T47D (cell line): ENCODE measurements at regions not wholly inside any gene's neighbourhood (a gene's known extent, or its start where the extent isn't known, plus 50 kb on each side); places are given as distances from the start of the nearest gene placed in this dataset.

Experiments
- DNase-seq, 2 experiments: peaks; one replicate each; pipeline versions ENCODE4 v3.0.0 to v3.0.0-alpha.2; 2011 to 2012; ENCODE audit warnings: low read depth in 1 of 2, low spot score in 1 of 2
- JUND ChIP-seq: IDR thresholded peaks from 2 replicates; pipeline ENCODE4 v1.6.1; 2012; ENCODE audit warnings: low read depth
- in situ Hi-C: cut with HindIII; loops from 2 replicates; pipeline ENCODE4 v1.10.0; 2016; ENCODE audit warnings: low sequenced_read_pairs, low pct_unique_long_range_greater_than_20kb

- TF ChIP-seq JUND: no peak
- no peak for DNase-seq
- in situ Hi-C loops: no loop called here
These were observed 134.1 kb upstream of the C1QTNF7 start for GRCh38 chr4:15293711-15294110.

GRCh38 chr4:15294202-15294601 is 133.6 kb upstream of the C1QTNF7 start:
- in situ Hi-C loops: no loop called here
- DNase-seq: no peak

DNA sequence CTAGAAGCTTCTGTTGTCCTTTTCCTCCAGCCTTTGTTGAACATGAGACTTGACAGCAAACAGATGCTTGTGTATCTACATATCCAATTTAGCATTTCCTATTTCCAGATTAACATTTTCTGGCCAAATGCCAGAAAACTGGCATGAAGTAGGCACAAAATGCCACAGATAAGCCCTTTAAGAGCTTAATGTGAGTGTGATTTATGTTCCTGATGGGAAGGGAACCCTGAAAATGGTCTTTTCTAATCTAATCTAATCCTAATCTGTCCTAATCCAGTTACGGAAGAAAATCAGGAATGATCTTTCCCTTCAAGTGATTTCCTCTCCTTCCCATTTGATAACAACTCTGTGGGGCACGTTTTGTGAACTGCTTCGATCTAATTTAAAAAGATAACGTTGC is 133.0 kb upstream of the C1QTNF7 start:
- DNase-seq: no peak
- in situ Hi-C loops: no loop called here
- no peak for TF ChIP-seq JUND

More at GRCh38 chr4:15294202-15294601, 133.6 kb upstream of the C1QTNF7 start:
- no peak for TF ChIP-seq JUND

DNA sequence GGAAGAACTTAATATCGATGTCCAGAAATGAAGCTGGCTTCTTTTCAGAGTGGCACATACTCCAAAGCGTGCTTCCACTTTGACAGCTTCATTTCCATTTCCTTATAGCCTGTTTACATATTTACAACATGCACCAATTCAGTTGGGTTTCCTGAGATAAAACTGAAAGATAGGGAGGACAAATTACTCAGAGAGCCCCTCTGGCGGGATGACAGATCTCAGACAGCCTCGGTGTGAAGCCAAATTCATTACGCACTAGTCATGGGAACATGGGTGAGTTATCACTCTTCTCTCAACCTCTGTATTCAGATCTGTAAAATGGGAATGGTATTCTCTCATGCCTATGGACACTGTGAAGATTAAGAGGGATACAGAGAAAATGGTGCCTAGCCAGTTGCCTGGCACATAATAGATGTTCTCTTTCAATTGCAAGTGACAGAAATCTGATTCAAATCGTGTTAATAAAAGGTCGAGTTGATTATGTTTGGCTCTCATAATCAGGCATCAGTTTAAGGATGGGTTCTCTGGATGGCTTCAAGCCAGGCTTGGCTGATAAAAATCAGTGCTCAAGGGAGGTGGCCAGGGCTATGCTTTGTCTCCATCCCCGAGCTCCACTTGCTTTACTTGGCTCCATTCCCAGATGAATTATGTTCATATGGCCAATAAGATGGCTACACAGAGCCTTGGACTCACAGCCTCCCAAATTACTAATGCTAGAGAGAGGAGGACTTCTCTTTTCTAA is 132.2 kb upstream of the C1QTNF7 start:
- no peak for DNase-seq
- no peak for TF ChIP-seq JUND
- in situ Hi-C loops: no loop called here

DNA sequence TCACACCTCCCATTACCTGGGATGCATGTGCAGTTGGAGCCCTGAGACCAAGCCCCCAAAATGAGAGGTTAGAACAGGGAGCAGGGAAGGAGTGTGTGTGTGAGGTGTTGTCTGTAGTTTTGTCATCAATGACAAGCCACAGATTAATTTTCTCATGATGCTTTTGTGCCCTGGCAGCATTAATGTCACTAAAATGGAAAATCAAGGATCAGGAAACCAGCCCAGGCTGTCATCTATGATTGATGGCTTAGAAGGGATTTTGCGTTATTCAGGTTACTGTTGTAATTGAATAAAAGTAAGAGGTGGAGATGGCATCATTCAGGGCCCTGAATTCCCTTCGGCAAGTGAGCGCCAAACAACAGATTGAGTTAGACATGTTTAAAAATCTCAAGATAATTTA is 130.5 kb upstream of the C1QTNF7 start:
- no peak for TF ChIP-seq JUND
- in situ Hi-C loops: no loop called here
- DNase-seq: no peak

DNA sequence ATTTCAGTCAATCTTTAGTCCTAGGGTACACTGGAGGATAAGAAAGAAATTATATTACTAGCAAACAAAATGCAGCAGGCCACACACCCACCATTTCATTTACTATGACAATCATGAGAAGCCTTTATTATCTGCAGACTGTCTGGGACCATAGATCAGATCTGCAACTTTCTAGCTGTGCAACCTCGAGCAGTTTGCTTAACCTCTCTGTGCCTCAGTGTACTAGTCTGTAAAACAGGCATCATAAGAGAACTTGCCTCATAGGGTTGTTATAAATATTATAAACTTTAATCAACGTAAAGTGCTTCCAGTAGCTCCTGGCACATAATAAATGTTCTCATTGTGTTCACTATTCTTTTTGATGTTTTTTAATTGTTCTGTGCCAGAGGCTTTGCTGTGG is 128.2 kb upstream of the C1QTNF7 start:
- in situ Hi-C loops: no loop called here
- no peak for TF ChIP-seq JUND
- no peak for DNase-seq

GRCh38 chr4:15303052-15303641 is 124.7 kb upstream of the C1QTNF7 start:
- TF ChIP-seq JUND: no peak
- no peak for DNase-seq
- in situ Hi-C loops: no loop called here

DNA sequence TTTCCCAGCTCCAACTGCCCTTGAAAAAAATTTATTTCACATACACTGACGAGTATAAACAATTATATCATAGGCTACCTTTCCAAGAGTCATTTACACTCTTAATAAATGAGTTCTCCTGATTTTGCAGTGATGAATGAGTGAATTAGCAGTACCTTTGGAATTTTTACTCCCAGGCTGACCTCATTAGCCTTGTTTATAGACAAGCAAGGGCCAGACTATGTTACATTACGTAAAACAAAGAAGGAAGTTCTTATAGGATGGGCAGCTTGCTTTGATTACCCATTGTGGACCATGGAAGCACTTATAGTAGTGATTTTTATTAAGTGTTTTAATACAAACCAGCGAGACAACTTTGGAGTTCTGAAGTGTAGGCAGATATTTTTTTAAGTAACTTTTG is 112.9 kb upstream of the C1QTNF7 start:
- TF ChIP-seq JUND: no peak
- no peak for DNase-seq
- in situ Hi-C loops: no loop called here

GRCh38 chr4:15317246-15317645 is 110.6 kb upstream of the C1QTNF7 start:
- DNase-seq: no peak
- in situ Hi-C loops: no loop called here
- no peak for TF ChIP-seq JUND

GRCh38 chr4:15318621-15319348 is 109.0 kb upstream of the C1QTNF7 start:
- in situ Hi-C loops: no loop called here
- no peak for TF ChIP-seq JUND
- DNase-seq: no peak

- TF ChIP-seq JUND: no peak
- DNase-seq: no peak
- in situ Hi-C loops: no loop called here
These were observed 107.6 kb upstream of the C1QTNF7 start for GRCh38 chr4:15320121-15320678.

GRCh38 chr4:15322006-15322405 is 105.8 kb upstream of the C1QTNF7 start:
- DNase-seq: no peak
- in situ Hi-C loops: no loop called here
- no peak for TF ChIP-seq JUND

DNA sequence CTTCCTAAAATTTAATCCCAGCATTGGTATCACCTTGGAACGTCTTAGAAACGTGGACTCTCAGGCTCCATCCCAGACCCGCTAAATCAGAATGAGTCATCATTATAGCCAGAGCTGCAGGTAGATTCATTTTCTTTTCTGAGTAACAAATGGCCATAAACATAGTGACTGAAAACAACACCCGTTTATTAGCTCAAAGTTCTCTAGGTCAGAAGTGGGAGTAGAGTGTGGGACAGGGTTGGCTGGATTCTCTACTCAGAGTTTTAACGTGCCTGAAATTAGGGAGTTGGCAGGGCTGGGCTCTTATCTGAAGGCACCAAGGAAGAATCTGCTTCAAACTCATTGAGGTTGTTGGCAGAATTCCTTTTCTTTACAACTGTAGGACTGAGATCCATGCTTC is 101.8 kb upstream of the C1QTNF7 start:
- DNase-seq: no peak
- no peak for TF ChIP-seq JUND
- in situ Hi-C loops: no loop called here
